ENCODE measurements at regions not wholly inside any gene's neighbourhood (a gene's known extent, or its start where the extent isn't known, plus 50 kb on each side); places are given as distances from the start of the nearest gene placed in this dataset.

GRCh38 chr2:30371028-30371689 is 75.9 kb upstream of the LCLAT1 start:
- FAIRE-seq = no peak
- no peak overlapping the region for H2AFZ ChIP-seq (ENCODE audit: low read depth, low read length)
- H3K9me3 ChIP-seq (replicated peaks; ENCODE audit: control insufficient read depth, insufficient read depth, low read length) = no peaks in the 10 kb centered on the region
- H3K9me1 ChIP-seq (replicated peaks; ENCODE audit: control insufficient read depth, extremely low read depth, insufficient read depth, low read length) = no peaks in the 10 kb centered on the region
- no peak overlapping the region for H3K4me3 ChIP-seq (replicated peaks in 1 of 3; ENCODE audit: insufficient read depth in 1 of 3, low read depth in 1 of 3, low read length in 3 of 3)
- intact Hi-C loops (cut with micrococcal nuclease) = no loop called here
- DNase-seq (ENCODE audit: low read depth, low spot score) = no peak
- no peaks in the 10 kb centered on the region for H3K27me3 ChIP-seq (ENCODE audit: control insufficient read depth in 2 of 2, insufficient read depth in 2 of 2, low read length in 2 of 2)
- ChIA-PET POLR2A (no interaction called here), CTCF (no interaction called here)
- no peak overlapping the region for H3K27ac ChIP-seq (ENCODE audit: insufficient read depth, low read depth, low read length)
- dilution Hi-C loops (cut with MboI; ENCODE audit: extremely low pct_ligation_motif_present, low sequenced_read_pairs) = no loop called here
- H3K4me1 ChIP-seq (ENCODE audit: control insufficient read depth, extremely low read depth, insufficient read depth, low read length) = no peaks in the 10 kb centered on the region
- H3K79me2 ChIP-seq (ENCODE audit: control insufficient read depth, insufficient read depth, low read length) = no peaks in the 10 kb centered on the region
- TF ChIP-seq MYC (IDR thresholded peaks at IDR 0.05; ENCODE audit: low read depth, low read length) (no peak), MAX (IDR thresholded peaks at IDR 0.05; ENCODE audit: insufficient read depth, insufficient read length) (no peak), CTCF (IDR thresholded peaks at IDR 0.05; ENCODE audit: extremely low read depth in 1 of 2, insufficient read depth in 1 of 2, low read depth in 1 of 2, low read length in 2 of 2) (no peak), POLR2AphosphoS5 (IDR thresholded peaks at IDR 0.05; ENCODE audit: insufficient read depth, low read depth, low read length) (no peak), JUN (IDR thresholded peaks at IDR 0.05; ENCODE audit: borderline replicate concordance, insufficient read depth, insufficient read length, low read depth) (no peak), EZH2 (IDR thresholded peaks at IDR 0.05; ENCODE audit: borderline replicate concordance, low read depth, low read length, severe bottlenecking) (no peak), POLR2A (IDR thresholded peaks at IDR 0.05; ENCODE audit: low read depth, low read length) (no peak), FOS (IDR thresholded peaks at IDR 0.05; ENCODE audit: borderline replicate concordance, insufficient read depth, low read length) (no peak), GATA2 (IDR thresholded peaks at IDR 0.05; ENCODE audit: insufficient read depth, insufficient read length, low read depth, low read length) (no peak)
- BruUV-seq (replicated peaks) = no TSS peak
- no peak overlapping the region for H3K9ac ChIP-seq (replicated peaks; ENCODE audit: extremely low read depth, insufficient read depth, low read length)
- no peaks in the 10 kb centered on the region for H3K36me3 ChIP-seq (ENCODE audit: control insufficient read depth in 2 of 2, extremely low read depth in 1 of 2, insufficient read depth in 2 of 2, low read length in 2 of 2)
- no peak overlapping the region for H3K4me2 ChIP-seq (ENCODE audit: insufficient read depth, low read length)
- no peaks in the 10 kb centered on the region for H4K20me1 ChIP-seq (replicated peaks; ENCODE audit: control insufficient read depth, extremely low read depth, insufficient read depth, low read length)

All from endothelial cell of umbilical vein (primary cell).